ENCODE measurements at regions not wholly inside any gene's neighbourhood (a gene's known extent, or its start where the extent isn't known, plus 50 kb on each side); places are given as distances from the start of the nearest gene placed in this dataset.

DNA sequence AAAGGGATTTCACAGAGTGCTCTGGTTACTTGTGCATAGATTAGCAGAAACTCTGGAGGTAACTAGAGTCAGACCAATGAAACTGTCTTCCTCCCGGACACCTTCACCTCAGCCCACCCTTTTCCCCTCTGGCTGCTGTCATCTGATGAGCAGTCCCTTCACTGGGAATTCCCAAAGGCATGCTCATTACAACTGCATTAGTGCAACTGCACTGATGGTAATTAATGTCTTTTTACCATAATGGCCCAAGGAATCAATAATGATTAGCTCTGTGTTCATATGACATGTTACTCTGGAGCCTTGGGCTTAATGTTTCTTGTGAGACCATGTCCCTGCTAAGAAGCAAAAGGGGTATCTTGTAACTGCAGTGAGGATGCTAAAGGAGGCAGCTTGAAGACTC lies 304.5 kb downstream of the GRIN2B start:
- no peak for TF ChIP-seq POLR2A (IDR thresholded peaks at IDR 0.05)
- TF ChIP-seq, protein P1, sequence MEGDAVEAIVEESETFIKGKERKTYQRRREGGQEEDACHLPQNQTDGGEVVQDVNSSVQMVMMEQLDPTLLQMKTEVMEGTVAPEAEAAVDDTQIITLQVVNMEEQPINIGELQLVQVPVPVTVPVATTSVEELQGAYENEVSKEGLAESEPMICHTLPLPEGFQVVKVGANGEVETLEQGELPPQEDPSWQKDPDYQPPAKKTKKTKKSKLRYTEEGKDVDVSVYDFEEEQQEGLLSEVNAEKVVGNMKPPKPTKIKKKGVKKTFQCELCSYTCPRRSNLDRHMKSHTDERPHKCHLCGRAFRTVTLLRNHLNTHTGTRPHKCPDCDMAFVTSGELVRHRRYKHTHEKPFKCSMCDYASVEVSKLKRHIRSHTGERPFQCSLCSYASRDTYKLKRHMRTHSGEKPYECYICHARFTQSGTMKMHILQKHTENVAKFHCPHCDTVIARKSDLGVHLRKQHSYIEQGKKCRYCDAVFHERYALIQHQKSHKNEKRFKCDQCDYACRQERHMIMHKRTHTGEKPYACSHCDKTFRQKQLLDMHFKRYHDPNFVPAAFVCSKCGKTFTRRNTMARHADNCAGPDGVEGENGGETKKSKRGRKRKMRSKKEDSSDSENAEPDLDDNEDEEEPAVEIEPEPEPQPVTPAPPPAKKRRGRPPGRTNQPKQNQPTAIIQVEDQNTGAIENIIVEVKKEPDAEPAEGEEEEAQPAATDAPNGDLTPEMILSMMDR (IDR thresholded peaks at IDR 0.05) = no peak
